ENCODE measurements at regions not wholly inside any gene's neighbourhood (a gene's known extent, or its start where the extent isn't known, plus 50 kb on each side); places are given as distances from the start of the nearest gene placed in this dataset.
"Not testable (repeated sequence)": the region's sequence is repeated elsewhere in the genome, so short reads cannot be mapped to it uniquely, and the experiment has no call there.

GRCh38 chr17:21493993-21494392 is 117.8 kb downstream of the KCNJ12 start:
- H3K4me3 Mint-ChIP-seq = no peak overlapping the region
- Histone ChIP-seq H3K27me3 (ENCODE audit: insufficient read depth, low read length) (no peaks in the 10 kb centered on the region), H3K9me3 (ENCODE audit: control insufficient read depth in 1 of 2, low read length in 2 of 2) (no peaks in the 10 kb centered on the region), H3K4me1 (ENCODE audit: insufficient read depth, low read length) (no peaks in the 10 kb centered on the region), H3K27ac (ENCODE audit: low read depth, low read length) (no peak overlapping the region), H3K36me3 (ENCODE audit: insufficient read depth, low read length) (no peaks in the 10 kb centered on the region), H3K4me3 (ENCODE audit: low read length in 2 of 2) (no peak overlapping the region)
- no peak overlapping the region for H3K27ac Mint-ChIP-seq
- no peaks in the 10 kb centered on the region for H3K9me3 Mint-ChIP-seq
- H3K27me3 Mint-ChIP-seq = peaks cover 3 to 8% of the 10 kb centered on the region in 2 donors
- intact Hi-C loops (cut with micrococcal nuclease) = no loop called here
- no peaks in the 10 kb centered on the region for H3K4me1 Mint-ChIP-seq
- ChIA-PET POLR2A (ENCODE audit: partially characterized antibody) (no interaction called here), CTCF (ENCODE audit: partially characterized antibody) (no interaction called here)
- no peaks in the 10 kb centered on the region for H3K36me3 Mint-ChIP-seq
- DNase-seq = no peak

GRCh38 chr17:21495281-21495680 is 119.1 kb downstream of the KCNJ12 start:
- Mint-ChIP-seq H3K27ac (no peak overlapping the region), H3K27me3 (peaks cover 2 to 9% of the 10 kb centered on the region in 2 donors), H3K4me1 (no peaks in the 10 kb centered on the region), H3K36me3 (no peaks in the 10 kb centered on the region), H3K9me3 (no peaks in the 10 kb centered on the region), H3K4me3 (no peak overlapping the region)
- no peak overlapping the region for H3K4me3 ChIP-seq (ENCODE audit: low read length in 2 of 2)
- POLR2A ChIA-PET (ENCODE audit: partially characterized antibody) = no interaction called here
- H3K27ac ChIP-seq (ENCODE audit: low read depth, low read length) = no peak overlapping the region
- H3K36me3 ChIP-seq (ENCODE audit: insufficient read depth, low read length) = no peaks in the 10 kb centered on the region
- CTCF ChIA-PET (ENCODE audit: partially characterized antibody) = no interaction called here
- intact Hi-C loops (cut with micrococcal nuclease) = no loop called here
- no peaks in the 10 kb centered on the region for H3K9me3 ChIP-seq (ENCODE audit: control insufficient read depth in 1 of 2, low read length in 2 of 2)
- no peaks in the 10 kb centered on the region for H3K27me3 ChIP-seq (ENCODE audit: insufficient read depth, low read length)
- no peaks in the 10 kb centered on the region for H3K4me1 ChIP-seq (ENCODE audit: insufficient read depth, low read length)
- no peak for DNase-seq

- CTCF ChIA-PET (ENCODE audit: partially characterized antibody) = interaction anchor here (1.2 kb wide), 1 partner anchor 13 kb away, joined by 3 read pairs; no protein-coding TSS in a partner anchor
- POLR2A ChIA-PET (ENCODE audit: partially characterized antibody) = no interaction called here
Measured at GRCh38 chr17:21500064-21500463, 123.9 kb downstream of the KCNJ12 start.

GRCh38 chr17:21501927-21502700 is 126.0 kb downstream of the KCNJ12 start:
- H3K4me1 ChIP-seq (ENCODE audit: insufficient read depth, low read length); H3K4me3 Mint-ChIP-seq; H3K36me3 ChIP-seq (ENCODE audit: insufficient read depth, low read length); H3K4me3 ChIP-seq (ENCODE audit: low read length in 2 of 2); POLR2A ChIA-PET (ENCODE audit: partially characterized antibody); H3K36me3 Mint-ChIP-seq; DNase-seq; H3K4me1 Mint-ChIP-seq; H3K9me3 Mint-ChIP-seq; H3K27me3 ChIP-seq (ENCODE audit: insufficient read depth, low read length); H3K27ac ChIP-seq (ENCODE audit: low read depth, low read length); H3K27ac Mint-ChIP-seq; H3K9me3 ChIP-seq (ENCODE audit: control insufficient read depth in 1 of 2, low read length in 2 of 2); intact Hi-C loops (cut with micrococcal nuclease): not testable (repeated sequence)
- peaks cover 0 to 13% of the 10 kb centered on the region in 2 donors for H3K27me3 Mint-ChIP-seq
- CTCF ChIA-PET (ENCODE audit: partially characterized antibody) = interaction anchor here (1.3 kb wide), 1 partner anchor 11 kb away, joined by 3 read pairs; no protein-coding TSS in a partner anchor

More at GRCh38 chr17:21500064-21500463, 123.9 kb downstream of the KCNJ12 start:
- H3K9me3 ChIP-seq (ENCODE audit: control insufficient read depth in 1 of 2, low read length in 2 of 2) = no peaks in the 10 kb centered on the region
- H3K4me1 ChIP-seq (ENCODE audit: insufficient read depth, low read length) = no peaks in the 10 kb centered on the region
- Mint-ChIP-seq H3K9me3 (no peaks in the 10 kb centered on the region), H3K4me3 (no peak overlapping the region), H3K36me3 (no peaks in the 10 kb centered on the region), H3K27ac (no peak overlapping the region), H3K4me1 (no peaks in the 10 kb centered on the region), H3K27me3 (peaks cover 2 to 11% of the 10 kb centered on the region in 2 donors)
- DNase-seq = no peak
- intact Hi-C loops (cut with micrococcal nuclease) = no loop called here
- H3K36me3 ChIP-seq (ENCODE audit: insufficient read depth, low read length) = no peaks in the 10 kb centered on the region
- no peak overlapping the region for H3K27ac ChIP-seq (ENCODE audit: low read depth, low read length)
- no peaks in the 10 kb centered on the region for H3K27me3 ChIP-seq (ENCODE audit: insufficient read depth, low read length)
- H3K4me3 ChIP-seq (ENCODE audit: low read length in 2 of 2) = no peak overlapping the region

GRCh38 chr17:21505819-21506815 is 130.0 kb downstream of the KCNJ12 start:
- Histone ChIP-seq H3K9me3 (ENCODE audit: control insufficient read depth in 1 of 2, low read length in 2 of 2) (no peaks in the 10 kb centered on the region), H3K27me3 (ENCODE audit: insufficient read depth, low read length) (peaks cover 5% of the 10 kb centered on the region), H3K4me3 (ENCODE audit: low read length in 2 of 2) (no peak overlapping the region), H3K36me3 (ENCODE audit: insufficient read depth, low read length) (no peaks in the 10 kb centered on the region), H3K4me1 (ENCODE audit: insufficient read depth, low read length) (no peaks in the 10 kb centered on the region), H3K27ac (ENCODE audit: low read depth, low read length) (no peak overlapping the region)
- ChIA-PET POLR2A (ENCODE audit: partially characterized antibody) (no interaction called here), CTCF (ENCODE audit: partially characterized antibody) (no interaction called here)
- intact Hi-C loops (cut with micrococcal nuclease) = no loop called here
- Mint-ChIP-seq H3K27me3 (peaks cover 16 to 23% of the 10 kb centered on the region in 2 donors), H3K27ac (no peak overlapping the region), H3K9me3 (peaks cover 0 to 2% (median 0%) of the 10 kb centered on the region in 8 donors), H3K4me3 (no peak overlapping the region), H3K36me3 (no peaks in the 10 kb centered on the region), H3K4me1 (peaks cover 0 to 7% (median 5%) of the 10 kb centered on the region in 4 donors)
- no peak for DNase-seq

GRCh38 chr17:21507806-21508205 is 131.6 kb downstream of the KCNJ12 start:
- CTCF ChIA-PET (ENCODE audit: partially characterized antibody) = interaction anchor here (9.4 kb wide), 1 partner anchor 388 kb away, joined by 180 read pairs; no protein-coding TSS in a partner anchor
- not testable (repeated sequence) for H3K36me3 Mint-ChIP-seq
- peaks cover 17 to 23% of the 10 kb centered on the region in 2 donors for H3K27me3 Mint-ChIP-seq

GRCh38 chr17:21508211-21508610 is 132.1 kb downstream of the KCNJ12 start:
- Histone ChIP-seq H3K9me3 (ENCODE audit: control insufficient read depth in 1 of 2, low read length in 2 of 2) (no peaks in the 10 kb centered on the region), H3K4me1 (ENCODE audit: insufficient read depth, low read length) (peaks cover 4% of the 10 kb centered on the region), H3K36me3 (ENCODE audit: insufficient read depth, low read length) (no peaks in the 10 kb centered on the region), H3K4me3 (ENCODE audit: low read length in 2 of 2) (no peak overlapping the region), H3K27ac (ENCODE audit: low read depth, low read length) (no peak overlapping the region), H3K27me3 (ENCODE audit: insufficient read depth, low read length) (peaks cover 8% of the 10 kb centered on the region)
- Mint-ChIP-seq H3K9me3 (peaks cover 0 to 2% (median 0%) of the 10 kb centered on the region in 8 donors), H3K4me3 (no peak overlapping the region), H3K27me3 (peaks cover 17 to 23% of the 10 kb centered on the region in 2 donors), H3K4me1 (peaks cover 5 to 11% (median 9%) of the 10 kb centered on the region in 4 donors), H3K27ac (peak overlapping the region in 1 of 7 donors; percentile 11), H3K36me3 (no peaks in the 10 kb centered on the region)
- ChIA-PET CTCF (ENCODE audit: partially characterized antibody) (interaction anchor here (9.4 kb wide), 1 partner anchor 388 kb away, joined by 180 read pairs; no protein-coding TSS in a partner anchor), POLR2A (ENCODE audit: partially characterized antibody) (no interaction called here)
- DNase-seq = no peak
- intact Hi-C loops (cut with micrococcal nuclease) = no loop called here

More at GRCh38 chr17:21507806-21508205, 131.6 kb downstream of the KCNJ12 start:
- H3K27me3 ChIP-seq (ENCODE audit: insufficient read depth, low read length); H3K9me3 Mint-ChIP-seq; H3K4me3 ChIP-seq (ENCODE audit: low read length in 2 of 2); H3K4me1 ChIP-seq (ENCODE audit: insufficient read depth, low read length); H3K4me3 Mint-ChIP-seq; POLR2A ChIA-PET (ENCODE audit: partially characterized antibody); H3K36me3 ChIP-seq (ENCODE audit: insufficient read depth, low read length); intact Hi-C loops (cut with micrococcal nuclease); H3K27ac ChIP-seq (ENCODE audit: low read depth, low read length); DNase-seq; H3K27ac Mint-ChIP-seq; H3K9me3 ChIP-seq (ENCODE audit: control insufficient read depth in 1 of 2, low read length in 2 of 2): not testable (repeated sequence)
- H3K4me1 Mint-ChIP-seq = peaks cover 5 to 11% (median 9%) of the 10 kb centered on the region in 4 donors
